Jurkat, Clone E6-1 (cell line): ENCODE measurements at regions not wholly inside any gene's neighbourhood (a gene's known extent, or its start where the extent isn't known, plus 50 kb on each side); places are given as distances from the start of the nearest gene placed in this dataset.
A peak's percentile ranks its signal among the peaks of the same experiment; 100 is the strongest.

ENCODE experiments used
- DNase-seq: peaks from one replicate; pipeline ENCODE4 v3.0.0-alpha.2; 2011; ENCODE audit warnings: low read depth, low spot score
- H3K4me3 ChIP-seq: 2 replicates; pipeline ENCODE4 v1.5.1; 2011; ENCODE audit warnings: mild to moderate bottlenecking, low read length, control low read depth, moderate library complexity

- H3K4me3 ChIP-seq: no peak overlapping the region
- no peak for DNase-seq
Measured at GRCh38 chr5:159610966-159611579, 280.8 kb upstream of the IL12B start.

GRCh38 chr5:159616952-159617351 is 286.7 kb upstream of the IL12B start:
- no peak overlapping the region for H3K4me3 ChIP-seq
- DNase-seq: no peak

- H3K4me3 ChIP-seq: no peak overlapping the region
- DNase-seq: no peak
Measured at GRCh38 chr5:159619826-159620225, 289.5 kb upstream of the IL12B start.

GRCh38 chr5:159620853-159621540 is 290.7 kb upstream of the IL12B start:
- H3K4me3 ChIP-seq: no peak overlapping the region
- no peak for DNase-seq

- no peak for DNase-seq
- no peak overlapping the region for H3K4me3 ChIP-seq
Measured at GRCh38 chr5:159628703-159629102, 287.6 kb upstream of the ADRA1B start.

- DNase-seq: no peak
- H3K4me3 ChIP-seq: no peak overlapping the region
Measured at GRCh38 chr5:159629158-159629557, 287.1 kb upstream of the ADRA1B start.

- DNase-seq: no peak
- no peak overlapping the region for H3K4me3 ChIP-seq
Measured at GRCh38 chr5:159630545-159630944, 285.7 kb upstream of the ADRA1B start.

- no peak overlapping the region for H3K4me3 ChIP-seq
- no peak for DNase-seq
Measured at GRCh38 chr5:159631001-159631400, 285.3 kb upstream of the ADRA1B start.

GRCh38 chr5:159632866-159633265 is 283.4 kb upstream of the ADRA1B start:
- no peak for DNase-seq
- H3K4me3 ChIP-seq: no peak overlapping the region

- H3K4me3 ChIP-seq: no peak overlapping the region
- DNase-seq: no peak
Measured at GRCh38 chr5:159638481-159638880, 277.8 kb upstream of the ADRA1B start.

- no peak overlapping the region for H3K4me3 ChIP-seq
- DNase-seq: no peak
Measured at GRCh38 chr5:159638954-159639559, 277.2 kb upstream of the ADRA1B start.

GRCh38 chr5:159639590-159639989 is 276.7 kb upstream of the ADRA1B start:
- no peak overlapping the region for H3K4me3 ChIP-seq
- no peak for DNase-seq

- DNase-seq: no peak
Measured at GRCh38 chr5:159640446-159640845, 275.8 kb upstream of the ADRA1B start.

GRCh38 chr5:159640921-159641320 is 275.4 kb upstream of the ADRA1B start:
- no peak overlapping the region for H3K4me3 ChIP-seq
- DNase-seq: no peak

More at GRCh38 chr5:159640446-159640845, 275.8 kb upstream of the ADRA1B start:
- no peak overlapping the region for H3K4me3 ChIP-seq

GRCh38 chr5:159641371-159642039 is 274.8 kb upstream of the ADRA1B start:
- DNase-seq: no peak
- H3K4me3 ChIP-seq: no peak overlapping the region

- DNase-seq: peak; percentile 4
- H3K4me3 ChIP-seq: no peak overlapping the region
Measured at GRCh38 chr5:159642379-159642778, 273.9 kb upstream of the ADRA1B start.

- H3K4me3 ChIP-seq: no peak overlapping the region
- DNase-seq: no peak
Measured at GRCh38 chr5:159644053-159644452, 272.2 kb upstream of the ADRA1B start.

- DNase-seq: no peak
- H3K4me3 ChIP-seq: no peak overlapping the region
Measured at GRCh38 chr5:159645179-159645846, 271.0 kb upstream of the ADRA1B start.

- no peak overlapping the region for H3K4me3 ChIP-seq
- DNase-seq: no peak
Measured at GRCh38 chr5:159650803-159651202, 265.5 kb upstream of the ADRA1B start.
